ENCODE measurements at regions not wholly inside any gene's neighbourhood (a gene's known extent, or its start where the extent isn't known, plus 50 kb on each side); places are given as distances from the start of the nearest gene placed in this dataset.
A peak's percentile ranks its signal among the peaks of the same experiment; 100 is the strongest.

DNA sequence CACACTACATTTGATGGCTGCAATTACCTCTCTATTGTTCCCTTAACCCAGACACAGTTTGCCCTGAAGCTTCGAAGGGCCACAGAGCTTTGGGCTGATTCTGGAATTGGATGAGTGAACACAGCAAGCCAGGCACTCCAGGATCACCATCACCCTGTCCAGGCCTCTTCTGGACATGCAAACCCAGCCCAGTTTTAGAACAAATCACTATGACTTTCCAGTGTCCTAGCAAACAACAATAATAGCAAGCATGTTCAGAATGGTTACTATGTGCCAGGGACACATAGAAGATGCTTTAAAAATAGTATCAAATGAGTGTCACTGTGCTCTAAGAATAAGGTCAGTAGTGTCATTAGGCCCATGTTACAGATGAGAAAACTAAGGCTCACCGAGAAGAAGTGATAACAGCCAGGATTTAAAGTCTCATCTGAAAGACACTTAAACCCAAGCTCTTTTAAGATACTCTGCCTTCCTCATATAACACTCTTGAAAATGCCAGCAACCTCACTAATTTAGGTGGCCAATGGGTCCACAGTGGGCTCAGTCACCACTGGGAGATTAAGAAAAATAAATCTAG lies 191.7 kb upstream of the STK17B start:
- DNase-seq: no peak

DNA sequence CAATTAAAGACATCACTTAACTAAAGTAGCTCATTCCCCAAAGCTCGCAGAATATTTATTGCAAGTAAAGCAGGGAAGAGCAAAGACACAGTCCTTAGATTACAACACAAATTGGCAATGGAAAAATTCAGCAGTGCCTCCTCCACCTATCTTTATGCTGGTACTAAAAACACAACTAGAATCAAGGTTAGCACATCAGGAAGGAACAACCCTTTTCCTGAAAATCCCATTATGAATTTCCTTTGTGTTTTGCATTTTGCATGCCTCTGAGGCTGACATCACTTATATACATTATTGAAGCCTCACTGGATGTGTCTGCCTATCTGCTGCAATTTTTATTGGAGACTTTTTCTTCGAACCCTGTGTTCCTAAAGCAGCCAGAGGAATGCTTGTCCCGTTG lies 193.8 kb upstream of the STK17B start:
- no peak for DNase-seq

DNA sequence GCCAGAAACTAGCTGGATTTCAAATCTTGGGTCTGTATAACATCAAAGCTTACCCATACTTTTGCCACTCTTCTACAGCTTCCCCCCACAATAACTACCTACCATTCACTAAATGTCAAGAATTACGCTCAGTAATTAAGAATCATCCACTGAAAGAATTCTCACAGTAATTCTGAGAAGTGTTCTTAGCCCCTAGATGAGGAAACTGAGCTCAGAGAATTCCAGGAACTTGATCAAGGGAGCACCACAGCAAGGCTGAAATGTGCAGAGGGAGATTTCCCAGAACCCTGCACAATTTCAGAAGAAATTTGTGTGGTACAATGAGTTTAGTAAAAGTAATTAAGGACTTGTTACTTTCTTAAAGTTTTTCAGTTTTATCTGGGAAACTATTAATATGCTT lies 194.5 kb upstream of the STK17B start:
- no peak for DNase-seq

DNA sequence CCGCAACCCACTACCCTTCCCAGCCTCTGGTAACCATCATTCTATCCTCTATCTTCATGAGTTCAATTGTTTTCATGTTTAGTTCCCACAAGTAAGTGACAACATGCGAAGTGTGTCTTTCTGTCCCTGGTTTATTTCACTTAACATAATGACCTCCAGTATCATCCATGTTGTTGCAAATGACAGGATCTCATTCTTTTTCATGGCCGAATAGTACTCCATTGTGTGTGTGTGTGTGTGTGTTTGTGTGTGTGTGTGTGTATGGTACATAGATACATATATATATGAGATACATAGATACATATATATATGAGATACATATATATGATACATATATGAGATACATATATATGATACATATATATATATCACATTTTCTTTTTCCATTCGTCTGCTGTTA lies 196.3 kb upstream of the STK17B start:
- no peak for DNase-seq

DNA sequence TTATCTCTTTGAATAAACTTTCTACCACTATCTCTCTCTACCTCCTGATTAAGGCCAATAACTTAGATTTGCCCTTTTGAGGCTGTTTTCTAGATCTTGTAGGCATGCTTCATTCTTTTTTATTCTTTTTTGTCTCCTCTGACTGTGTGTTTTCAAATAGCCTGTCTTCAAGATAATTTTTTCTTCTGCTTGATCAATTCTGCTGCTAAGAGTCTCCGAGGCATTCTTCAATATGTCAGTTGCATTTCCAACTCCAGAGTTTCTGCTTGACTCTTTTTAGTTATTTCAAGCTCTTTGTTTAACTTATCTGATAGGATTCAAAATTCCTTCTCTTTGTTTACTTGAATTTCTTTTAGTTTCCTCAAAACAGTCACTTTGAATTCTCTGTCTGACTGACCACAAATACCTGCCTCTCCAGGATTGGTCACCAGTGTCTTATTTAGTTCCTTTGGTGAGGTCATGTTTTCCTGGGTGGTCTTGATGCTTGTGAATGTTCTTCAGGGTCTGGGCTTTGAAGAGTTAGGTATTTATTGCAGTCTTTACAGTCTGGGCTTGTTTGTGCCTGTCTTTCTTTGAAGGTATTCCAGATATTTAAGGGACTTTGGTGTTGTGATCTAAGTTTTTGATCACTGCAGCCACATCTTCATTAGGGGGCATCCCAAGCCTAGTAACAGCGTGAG lies 197.3 kb upstream of the STK17B start:
- no peak for DNase-seq

DNA sequence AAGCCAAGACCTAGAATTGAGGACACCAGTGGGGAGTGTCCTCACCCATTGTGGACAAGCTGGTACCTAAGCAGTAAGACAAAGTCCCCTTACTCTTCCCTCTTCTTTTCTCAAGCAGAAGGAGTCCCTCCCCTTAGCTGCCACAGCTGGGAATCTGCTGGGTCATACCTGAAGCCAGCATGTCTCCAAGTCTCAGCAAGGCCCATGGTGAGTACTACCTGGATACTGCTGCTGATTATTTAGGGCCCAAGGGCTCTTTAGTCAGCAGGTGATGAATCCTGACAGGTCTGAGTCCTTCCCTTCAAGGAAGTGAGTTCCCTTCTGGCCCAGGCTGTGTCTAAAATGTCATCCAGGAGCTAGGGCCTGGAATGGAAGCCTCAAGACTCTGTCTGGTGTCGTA lies 198.6 kb upstream of the STK17B start:
- no peak for DNase-seq

DNA sequence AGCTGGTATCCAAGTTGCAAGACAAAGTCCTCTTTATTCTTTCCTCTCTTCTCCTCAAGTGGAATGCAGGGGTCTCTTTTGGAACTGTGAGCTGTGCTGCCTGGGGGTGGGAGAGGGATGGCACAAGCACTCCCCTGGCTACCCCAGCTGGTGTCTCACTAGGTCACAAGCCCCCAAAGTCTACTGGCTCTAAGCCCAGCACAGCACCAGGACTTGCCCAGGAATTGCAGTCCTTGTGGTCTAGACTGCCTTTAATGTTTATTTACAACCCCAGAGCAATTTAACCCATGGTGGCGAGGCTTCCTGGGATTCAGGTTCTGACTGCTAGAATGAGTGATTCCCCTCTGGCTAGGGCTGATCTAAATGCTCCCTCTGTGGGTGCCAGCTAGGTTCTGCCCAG lies 199.0 kb upstream of the STK17B start:
- no peak for DNase-seq

DNA sequence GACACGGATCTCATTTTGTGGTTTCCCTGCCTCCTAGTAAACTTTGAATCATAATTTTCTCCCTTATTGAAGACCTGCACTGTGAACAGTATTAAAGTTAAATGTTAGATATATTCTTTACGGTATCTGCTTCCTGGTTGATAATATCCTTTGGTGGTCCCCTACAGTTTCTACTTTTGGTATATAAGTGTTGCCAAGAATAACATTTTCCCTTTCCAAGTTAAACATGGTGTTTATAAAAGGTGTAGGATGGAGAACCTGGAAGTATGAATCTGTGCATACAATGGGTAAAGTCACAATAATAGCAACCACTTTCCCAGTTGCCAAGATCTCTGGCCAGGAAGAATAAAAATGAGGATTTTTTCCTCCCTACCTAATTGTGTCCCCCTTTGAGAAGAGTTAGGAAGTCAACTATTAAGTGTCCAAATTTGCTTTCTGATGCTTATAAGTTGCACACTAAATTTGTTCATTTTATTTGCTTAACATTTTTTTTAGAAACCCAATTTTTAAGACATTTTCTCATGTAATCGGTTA lies 201.0 kb upstream of the STK17B start:
- DNase-seq: no peak

DNA sequence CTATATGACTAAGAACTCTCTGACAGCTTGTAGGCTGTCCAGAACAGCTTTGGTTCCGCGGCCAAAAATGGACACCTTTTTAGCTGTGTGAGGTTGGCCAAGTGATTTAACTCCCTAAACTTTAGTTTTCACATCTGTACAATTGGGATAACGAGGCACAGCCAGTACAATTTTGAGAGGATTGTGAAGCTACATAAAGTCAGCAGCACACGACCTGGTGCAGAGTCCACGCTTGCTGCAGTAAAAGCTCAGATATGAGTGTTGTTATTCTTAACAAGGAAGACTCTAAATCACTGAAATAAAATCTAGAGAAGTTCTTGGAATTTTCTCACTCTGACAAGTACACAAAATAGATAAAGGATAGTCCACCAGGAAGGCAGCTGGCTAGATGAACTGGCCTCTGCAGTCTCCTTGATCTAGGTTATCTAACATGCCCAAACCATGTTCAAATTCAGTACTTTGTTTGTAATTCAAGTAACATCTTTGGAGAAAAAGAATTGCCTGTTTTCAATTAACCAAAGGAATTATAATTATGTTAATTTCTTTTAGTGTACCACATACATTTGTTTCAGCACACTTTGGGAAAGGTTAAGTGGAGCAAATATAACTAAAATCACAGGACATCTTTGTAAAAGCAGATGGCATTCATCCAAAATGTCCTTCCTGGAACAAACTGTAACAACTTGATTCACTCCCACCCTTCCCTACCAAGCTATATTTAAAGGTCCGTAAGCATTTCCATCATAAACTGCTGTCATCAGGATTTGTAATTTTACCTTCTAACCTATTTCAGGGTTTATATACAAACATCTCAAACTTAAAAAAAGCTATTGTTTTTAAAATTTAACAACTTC lies 201.7 kb upstream of the STK17B start:
- DNase-seq: no peak

DNA sequence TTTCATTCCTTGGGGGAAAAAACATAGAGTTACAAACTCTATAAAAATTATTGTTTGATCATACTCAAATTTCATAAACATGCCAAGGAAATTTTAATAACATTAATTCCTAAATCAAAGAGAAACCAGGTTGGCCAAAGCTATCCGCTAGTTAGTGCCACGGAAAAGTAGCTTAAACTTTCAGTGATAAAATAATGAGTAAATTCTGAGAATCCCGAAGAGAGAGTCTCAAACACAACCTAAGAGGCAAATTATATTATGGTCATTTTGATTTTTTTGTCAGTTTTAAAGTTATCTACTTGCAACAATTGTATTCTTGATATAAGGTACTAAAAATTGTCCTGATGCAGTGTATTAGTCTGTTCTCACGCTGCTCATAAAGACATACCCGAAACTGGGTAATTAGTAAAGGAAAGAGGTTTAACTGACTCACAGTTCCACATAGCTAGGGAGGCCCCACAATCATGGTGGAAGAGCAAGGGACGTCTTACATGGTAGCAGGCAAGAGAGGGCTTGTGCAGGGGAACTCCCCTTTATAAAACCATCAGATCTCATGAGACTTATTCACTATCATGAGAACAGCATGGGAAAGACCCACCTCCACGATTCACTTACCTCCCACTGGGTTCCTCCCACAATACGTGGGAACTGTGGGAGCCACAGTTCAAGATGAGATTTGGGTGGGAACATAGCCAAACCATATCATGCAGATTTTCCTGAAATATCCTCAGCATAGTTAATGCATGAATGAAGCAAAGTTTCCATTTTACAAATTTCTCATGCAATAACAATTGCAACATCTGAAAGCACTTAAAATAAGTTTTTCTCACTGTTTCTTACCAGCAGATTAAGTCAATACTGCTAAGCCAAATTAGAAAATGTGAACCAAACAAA lies 205.9 kb upstream of the STK17B start:
- DNase-seq: no peak

DNA sequence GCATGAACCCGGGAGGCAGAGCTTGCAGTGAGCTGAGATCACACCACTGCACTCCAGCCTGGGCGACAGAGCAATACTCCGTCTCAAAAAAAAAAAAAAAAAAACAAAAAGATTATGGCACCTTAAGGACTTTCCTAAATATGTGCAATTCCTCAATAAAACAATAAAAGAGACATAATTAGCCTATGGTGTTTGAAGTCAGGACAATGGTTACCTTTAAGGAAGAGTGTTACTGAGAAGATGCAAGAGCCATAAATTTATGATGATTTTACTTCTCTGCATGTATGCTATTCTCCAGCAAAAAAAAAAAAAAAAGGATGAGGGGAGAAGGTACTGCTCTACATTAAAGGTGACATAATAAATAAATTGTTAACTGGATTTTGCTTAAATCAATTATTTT lies 208.2 kb upstream of the STK17B start:
- DNase-seq: no peak

DNA sequence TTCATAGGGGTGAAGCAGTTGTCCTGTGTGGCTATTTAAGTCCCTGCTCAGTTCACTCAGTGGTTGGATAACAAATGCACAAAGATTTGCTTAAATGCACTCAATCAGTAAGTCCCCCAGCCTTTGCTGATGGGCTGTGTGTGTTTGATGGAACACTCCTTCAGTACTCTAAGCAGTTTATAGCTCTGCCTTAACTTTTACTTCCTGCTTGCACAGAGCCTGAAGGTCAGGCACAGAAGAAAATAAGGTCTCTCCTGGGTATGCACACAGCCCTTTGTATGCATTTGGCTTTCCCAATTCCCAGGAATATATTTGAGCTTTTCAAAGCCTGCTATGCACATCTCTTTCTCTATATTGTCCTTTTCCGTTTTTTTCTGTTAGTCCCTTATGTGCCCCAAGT lies 208.7 kb upstream of the STK17B start:
- no peak for DNase-seq

DNA sequence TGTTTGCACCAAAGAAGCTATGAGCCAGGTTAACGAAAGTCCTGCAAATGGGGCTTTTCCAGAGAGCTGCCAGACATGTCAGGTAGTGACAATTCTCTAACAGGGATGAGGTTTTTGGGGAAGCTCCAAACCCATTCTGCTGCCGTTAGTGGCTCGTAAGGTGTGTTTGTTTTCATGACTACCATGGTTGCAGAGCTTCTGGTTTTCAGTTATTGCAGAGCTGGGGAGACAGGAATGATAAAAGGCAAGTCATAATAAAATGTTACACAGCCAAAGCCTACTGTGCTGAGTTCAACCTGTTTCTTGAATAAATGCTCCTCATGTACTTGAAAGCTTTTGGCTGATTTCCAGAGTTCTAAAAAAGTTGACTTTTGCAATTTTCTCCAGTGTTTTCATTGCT lies 209.2 kb upstream of the STK17B start:
- DNase-seq: no peak

DNA sequence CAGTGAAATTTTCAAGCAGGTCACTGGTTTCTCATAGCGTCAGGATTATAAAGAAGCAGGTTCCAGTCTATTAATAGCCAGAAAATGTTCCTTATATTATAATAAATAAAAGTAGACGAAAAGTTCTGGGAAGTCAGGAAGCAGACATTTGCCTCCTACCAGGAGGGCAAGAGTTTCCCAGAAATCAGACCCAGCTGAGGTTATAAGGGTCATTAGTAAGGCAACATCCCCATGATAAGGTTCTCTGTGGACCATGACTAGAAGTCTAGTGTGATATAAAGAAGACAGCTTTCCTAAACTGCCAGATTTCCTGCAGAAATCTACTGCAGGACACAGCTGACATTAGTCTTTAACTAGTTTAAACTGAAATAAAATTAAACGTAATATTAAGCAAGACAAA lies 210.1 kb upstream of the STK17B start:
- DNase-seq: no peak

DNA sequence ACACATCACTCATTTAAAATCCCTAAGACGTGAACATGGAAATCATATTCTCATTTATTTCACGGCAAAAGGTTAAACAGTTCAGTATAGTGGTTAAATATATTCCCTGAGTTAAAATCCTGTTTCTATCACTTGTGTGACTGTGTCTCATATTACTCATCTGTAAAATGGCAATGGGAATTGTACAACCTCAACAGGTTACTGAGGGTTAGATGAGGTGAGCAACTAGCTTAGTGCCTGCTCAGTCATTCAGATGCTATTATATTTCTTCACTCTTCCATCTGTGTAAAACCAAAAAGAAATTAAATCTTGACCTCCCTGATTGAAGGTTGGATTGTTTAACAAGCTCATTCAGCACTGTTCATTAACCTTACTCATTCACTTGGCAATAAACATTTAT lies 212.4 kb upstream of the STK17B start:
- DNase-seq: no peak

DNA sequence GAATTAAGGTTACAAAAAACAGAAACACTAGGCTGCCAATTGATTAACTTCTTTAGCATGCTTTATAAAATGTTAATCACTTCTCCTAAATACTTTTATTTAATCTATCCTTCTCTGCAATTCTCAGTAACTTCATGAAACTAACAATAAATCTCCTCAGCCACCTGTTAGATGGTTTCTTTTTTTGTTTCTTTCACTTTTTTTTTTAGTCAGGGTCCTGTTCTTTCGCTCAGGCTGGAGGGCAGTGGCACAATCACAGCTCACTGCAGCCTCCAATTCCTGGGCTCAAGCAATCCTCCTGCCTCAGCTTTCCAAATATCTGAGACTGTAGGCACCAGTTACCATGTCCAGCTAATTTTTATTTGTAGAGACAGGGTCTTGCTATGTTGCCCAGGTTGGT lies 213.4 kb upstream of the STK17B start:
- no peak for DNase-seq

DNA sequence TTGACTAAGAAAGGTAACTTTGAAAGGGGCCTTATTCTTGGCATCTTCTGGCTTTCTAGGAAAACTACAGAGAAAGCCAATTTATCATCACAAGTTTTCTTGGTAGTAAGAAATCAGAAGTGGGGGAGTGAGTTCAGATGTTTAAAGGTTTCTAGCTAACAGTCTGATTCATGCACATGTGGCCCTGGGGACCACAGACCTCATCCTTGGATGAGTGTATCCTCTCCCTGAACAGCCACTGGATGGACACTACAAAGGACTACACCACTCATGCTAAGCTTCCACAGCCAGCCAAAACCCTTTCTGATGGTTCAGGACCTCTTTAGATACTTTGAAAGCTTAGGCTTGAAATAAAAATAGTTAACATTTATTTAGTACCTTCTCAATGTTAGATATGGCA lies 218.3 kb upstream of the STK17B start:
- DNase-seq: no peak

DNA sequence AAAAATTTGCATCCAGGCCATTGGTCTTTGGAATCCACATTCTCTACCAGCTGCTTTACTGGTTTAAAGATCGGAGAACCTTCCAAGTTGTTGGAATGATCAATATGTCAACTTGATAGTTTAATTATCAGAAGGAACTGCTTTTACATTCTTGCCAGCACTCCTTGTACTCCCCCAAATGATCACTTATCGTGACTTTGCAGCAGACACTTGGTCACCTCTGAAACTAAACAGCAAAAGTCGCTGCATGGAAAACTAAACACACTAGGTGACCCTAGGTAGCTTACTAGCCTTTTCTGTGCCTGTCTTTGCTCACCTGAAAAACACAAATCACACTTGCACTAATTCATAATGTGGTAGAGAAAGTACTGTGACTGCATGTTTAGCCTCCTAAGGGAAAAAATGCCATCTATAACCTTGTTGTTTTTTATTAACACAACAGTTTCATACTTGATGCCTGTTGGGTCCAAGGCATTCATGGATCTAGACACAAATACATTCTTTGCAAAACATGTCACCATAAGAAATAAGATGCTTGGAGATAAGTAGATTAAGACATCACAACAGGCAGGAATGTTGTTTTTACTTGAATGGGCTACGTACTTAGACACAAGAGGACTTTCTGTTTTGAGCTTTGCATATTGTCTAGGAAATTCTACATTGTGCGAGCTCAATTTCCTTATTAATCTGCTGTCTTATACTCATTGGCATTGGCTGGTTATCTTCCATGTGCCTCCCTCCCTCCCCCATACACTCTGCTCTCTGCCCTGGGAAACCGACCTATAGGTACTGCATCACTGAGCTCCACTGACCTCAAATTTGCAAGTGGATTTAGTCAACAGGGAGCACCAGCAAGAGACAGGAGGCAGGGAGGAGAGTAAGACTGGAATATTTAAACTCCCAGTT lies 219.1 kb upstream of the STK17B start:
- DNase-seq: peak; percentile 14

DNA sequence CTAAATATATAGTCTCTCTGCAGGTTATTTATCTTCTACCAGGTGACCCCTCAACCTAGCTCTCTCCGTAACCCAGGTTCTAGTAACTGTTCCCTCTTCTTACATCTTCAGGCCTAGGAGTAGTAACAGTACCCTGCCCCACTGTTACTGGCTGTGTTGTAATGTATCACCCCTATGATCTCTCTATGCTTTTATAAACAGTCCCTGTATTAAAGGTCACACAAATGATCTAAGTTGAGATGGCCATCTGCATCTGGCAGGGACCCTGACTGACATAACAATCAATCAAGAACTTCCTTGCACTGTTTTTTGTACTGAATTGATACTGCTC lies 219.7 kb upstream of the STK17B start:
- DNase-seq: no peak

DNA sequence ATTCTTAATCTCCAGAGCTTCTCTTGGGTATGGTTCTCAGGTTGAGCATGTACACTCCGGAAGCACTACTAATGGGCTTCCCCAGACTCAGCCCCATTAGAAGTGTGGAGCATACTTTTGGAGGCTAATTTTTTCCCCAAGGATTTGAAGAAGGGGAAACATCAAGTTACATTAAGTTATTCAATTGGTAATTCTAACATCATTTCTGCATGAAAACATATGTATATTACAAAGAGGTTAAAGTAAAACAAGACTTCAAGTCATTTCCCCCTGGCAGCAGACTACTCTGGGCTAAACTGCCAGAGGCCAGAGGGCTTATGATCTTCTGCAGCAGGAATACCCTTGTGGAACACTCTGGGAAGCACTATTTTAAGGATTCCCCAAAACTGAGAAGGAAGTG lies 227.7 kb upstream of the STK17B start:
- DNase-seq: no peak

DNA sequence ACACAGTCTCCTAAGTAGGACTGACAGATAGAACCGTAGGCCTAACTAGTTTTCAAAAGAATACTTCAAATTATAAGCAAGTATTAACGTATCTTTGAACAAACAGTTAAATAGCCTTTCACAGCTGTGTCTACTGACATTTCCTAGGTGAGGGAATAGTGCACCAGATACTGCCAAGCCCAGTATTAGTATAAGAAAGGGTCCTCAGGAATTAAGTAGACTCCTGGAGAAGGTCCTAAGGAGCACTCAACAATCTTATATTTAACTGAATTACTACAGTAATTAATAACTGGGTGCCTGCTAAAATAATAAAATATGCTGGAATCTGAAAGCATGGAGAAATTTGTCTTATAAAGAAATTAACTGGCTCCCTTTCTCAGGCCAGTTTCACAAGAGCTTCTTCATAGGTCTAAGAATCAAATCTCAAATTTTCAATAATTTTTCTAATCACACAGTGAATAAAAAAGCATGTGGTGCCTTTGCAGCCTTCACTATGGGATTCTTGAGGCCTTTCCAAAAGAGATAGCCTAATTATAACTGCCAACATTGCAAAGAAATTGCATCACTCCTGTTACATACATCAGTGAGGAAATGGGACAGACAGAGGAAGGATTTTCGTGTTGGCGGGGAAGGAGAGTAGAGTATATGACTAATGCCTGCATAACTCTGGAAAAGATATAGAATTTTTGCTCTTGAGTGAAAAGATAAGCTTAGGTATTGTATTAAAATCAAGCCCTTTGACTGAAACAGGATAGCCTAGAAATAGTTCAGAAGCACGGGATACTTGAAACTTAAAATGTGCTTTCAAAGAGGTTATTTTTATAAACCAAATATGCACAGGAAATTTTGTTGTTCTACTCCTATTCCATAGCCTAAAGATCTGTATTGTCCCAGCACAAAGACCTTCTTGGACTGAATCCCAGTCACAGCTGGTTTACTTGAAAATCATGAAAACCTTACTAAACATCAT lies 228.6 kb upstream of the STK17B start:
- no peak for DNase-seq

Measured in NCI-H82 (cell line).